IMR-90 (cell line): ENCODE measurements at regions not wholly inside any gene's neighbourhood (a gene's known extent, or its start where the extent isn't known, plus 50 kb on each side); places are given as distances from the start of the nearest gene placed in this dataset.

Source experiments
- ATAC-seq: fragments of 200-7000 bp; cut with Tn5 transposase; 2 replicates; pipeline ENCODE4 v1.9.1; 2020; ENCODE audit warnings: low read depth, mild to moderate bottlenecking, moderate library complexity
- BruUV-seq: library from RNA; stranded (reverse); fragments of 400-500 nt; replicated peaks from 2 replicates; lab custom pipeline; 2021; lab: Mats Ljungman, UMichigan
- CTCF ChIA-PET: fragments of 300-600 bp; formaldehyde crosslinking; extraction: SDS; loops from one replicate; lab custom pipeline; 2021; ENCODE audit warnings: antibody characterized with exemption; lab: Yijun Ruan, JAX
- POLR2A ChIA-PET: fragments of 300-600 bp; sonication (Branson Sonifier 250); formaldehyde crosslinking; loops from one replicate; lab custom pipeline; 2022; ENCODE audit warnings: antibody characterized with exemption; ENCODE audit not compliant: unreplicated experiment; lab: Charles Lee
- DNase-seq: peaks from one replicate; pipeline ENCODE4 v3.0.0; 2013
- H2AFZ ChIP-seq: replicated peaks from 2 replicates; pipeline ENCODE3; 2013; ENCODE audit warnings: low read length, mild to moderate bottlenecking; ENCODE audit not compliant: poor library complexity
- H2AK5ac ChIP-seq: 2 replicates; pipeline ENCODE4 v1.6.1; 2013; ENCODE audit warnings: low read depth, low read length, inconsistent platforms
- H2AK9ac ChIP-seq: replicated peaks from 2 replicates; pipeline ENCODE3; 2013; ENCODE audit warnings: mild to moderate bottlenecking, low read depth, low read length, moderate library complexity; ENCODE audit not compliant: poor library complexity
- H2BK120ac ChIP-seq: 2 replicates; pipeline ENCODE4 v1.6.1; 2013; ENCODE audit warnings: low read depth, low read length, inconsistent platforms
- H2BK15ac ChIP-seq: 3 replicates; pipeline ENCODE4 v1.6.1; 2013; ENCODE audit warnings: low read depth, low read length, inconsistent platforms
- H2BK20ac ChIP-seq: 2 replicates; pipeline ENCODE4 v1.6.1; 2013; ENCODE audit warnings: low read depth, mild to moderate bottlenecking, inconsistent platforms, low read length, moderate library complexity
- H2BK5ac ChIP-seq: 2 replicates; pipeline ENCODE4 v1.6.1; 2013; ENCODE audit warnings: mild to moderate bottlenecking, low read depth, low read length, inconsistent platforms; ENCODE audit not compliant: poor library complexity, severe bottlenecking
- H3K14ac ChIP-seq: replicated peaks from 2 replicates; pipeline ENCODE4 v1.6.1; 2013; ENCODE audit warnings: low read depth, low read length, inconsistent platforms
- H3K18ac ChIP-seq: 2 replicates; pipeline ENCODE4 v1.6.1; 2013; ENCODE audit warnings: low read depth, low read length, control low read depth
- H3K23ac ChIP-seq: 2 replicates; pipeline ENCODE4 v1.6.1; 2013; ENCODE audit warnings: low read depth, low read length, inconsistent platforms
- H3K27ac ChIP-seq: 2 replicates; pipeline ENCODE4 v1.5.1; 2013; ENCODE audit warnings: mild to moderate bottlenecking, control low read depth, low read length; ENCODE audit not compliant: insufficient read depth
- H3K27me3 ChIP-seq: 2 replicates; pipeline ENCODE4 v1.6.1; 2013; ENCODE audit warnings: low read length; ENCODE audit not compliant: control insufficient read depth, insufficient read depth
- H3K36me3 ChIP-seq: 2 replicates; pipeline ENCODE4 v1.6.1; 2013; ENCODE audit warnings: low read length, mixed read lengths; ENCODE audit not compliant: control insufficient read depth, insufficient read depth
- H3K4ac ChIP-seq: 2 replicates; pipeline ENCODE4 v1.6.1; 2013; ENCODE audit warnings: low read depth, low read length, inconsistent platforms
- H3K4me1 ChIP-seq: 2 replicates; pipeline ENCODE4 v1.6.1; 2013; ENCODE audit warnings: low read length, mixed read lengths; ENCODE audit not compliant: control insufficient read depth, insufficient read depth
- H3K4me2 ChIP-seq: 2 replicates; pipeline ENCODE4 v1.6.1; 2013; ENCODE audit warnings: low read depth, mild to moderate bottlenecking, control low read depth, low read length, moderate library complexity
- H3K4me3 ChIP-seq: 2 replicates; pipeline ENCODE4 v1.5.1; 2013; ENCODE audit warnings: low read depth, mild to moderate bottlenecking, control low read depth, low read length, moderate library complexity; ENCODE audit not compliant: insufficient read depth
- H3K56ac ChIP-seq: 2 replicates; pipeline ENCODE4 v1.6.1; 2013; ENCODE audit warnings: low read length, inconsistent platforms; ENCODE audit not compliant: insufficient read depth; ENCODE audit errors: extremely low read depth
- H3K79me1 ChIP-seq, 2 experiments: 2 replicates each; pipeline ENCODE4 v1.6.1; 2013; ENCODE audit warnings: low read length in 2 of 2, inconsistent platforms in 1 of 2, low read depth in 1 of 2
- H3K9ac ChIP-seq: 2 replicates; pipeline ENCODE4 v1.6.1; 2013; ENCODE audit warnings: low read depth, low read length, control low read depth
- H3K9me1 ChIP-seq: 2 replicates; pipeline ENCODE4 v1.6.1; 2013; ENCODE audit warnings: low read length, inconsistent platforms; ENCODE audit not compliant: insufficient read depth
- H3K9me3 ChIP-seq: 2 replicates; pipeline ENCODE4 v1.6.1; 2013; ENCODE audit warnings: low read length; ENCODE audit not compliant: control insufficient read depth, insufficient read depth
- H4K20me1 ChIP-seq: 2 replicates; pipeline ENCODE4 v1.6.1; 2013; ENCODE audit warnings: low read length, inconsistent platforms; ENCODE audit not compliant: insufficient read depth
- H4K5ac ChIP-seq: 2 replicates; pipeline ENCODE4 v1.6.1; 2013; ENCODE audit warnings: mild to moderate bottlenecking, low read depth, low read length, control low read depth
- H4K8ac ChIP-seq, 2 experiments: 2 replicates each; pipeline ENCODE4 v1.6.1; 2013; ENCODE audit warnings: low read depth in 2 of 2, low read length in 2 of 2, control low read depth in 1 of 2, inconsistent platforms in 1 of 2
- H4K91ac ChIP-seq: 2 replicates; pipeline ENCODE4 v1.6.1; 2013; ENCODE audit warnings: low read depth, low read length, inconsistent platforms; ENCODE audit not compliant: insufficient read depth
- BHLHE40 ChIP-seq: fragments of 150-350 bp; IDR thresholded peaks from 2 replicates; pipeline ENCODE4 v1.6.1; 2016; ENCODE audit warnings: mild to moderate bottlenecking, low read depth, low read length
- CEBPB ChIP-seq: IDR thresholded peaks from 2 replicates; pipeline ENCODE4 v1.6.1; 2012; ENCODE audit warnings: low read depth, low read length, improper control_type of control experiment
- CHD1 ChIP-seq: IDR thresholded peaks from 2 replicates; pipeline ENCODE4 v1.6.1; 2012; ENCODE audit warnings: low read depth, low read length, improper control_type of control experiment
- CTCF ChIP-seq: conservative IDR thresholded peaks from 2 replicates; pipeline ENCODE4 v1.5.1; 2012; ENCODE audit warnings: mild to moderate bottlenecking, low read depth, low read length, improper control_type of control experiment
- FOS ChIP-seq: fragments of 150-350 bp; IDR thresholded peaks from 2 replicates; pipeline ENCODE4 v1.6.1; 2016; ENCODE audit warnings: low read depth, low read length
- MAFK ChIP-seq: IDR thresholded peaks from 2 replicates; pipeline ENCODE4 v1.6.1; 2012; ENCODE audit warnings: low read depth, low read length, improper control_type of control experiment
- MAZ ChIP-seq: IDR thresholded peaks from 2 replicates; pipeline ENCODE4 v1.6.1; 2012; ENCODE audit warnings: low read depth, mild to moderate bottlenecking, low read length, improper control_type of control experiment, moderate library complexity, borderline replicate concordance
- MXI1 ChIP-seq: IDR thresholded peaks from 2 replicates; pipeline ENCODE4 v1.6.1; 2012; ENCODE audit warnings: low read depth, mild to moderate bottlenecking, low read length, moderate library complexity, borderline replicate concordance
- NFE2L2 ChIP-seq: fragments of 150-350 bp; IDR thresholded peaks from 2 replicates; pipeline ENCODE4 v1.6.1; 2016; ENCODE audit warnings: low read depth, mild to moderate bottlenecking, low read length
- POLR2A ChIP-seq: IDR thresholded peaks from 2 replicates; pipeline ENCODE4 v1.6.1; 2012; ENCODE audit warnings: mild to moderate bottlenecking, low read depth, low read length
- RAD21 ChIP-seq: IDR thresholded peaks from 2 replicates; pipeline ENCODE4 v1.6.1; 2012; ENCODE audit warnings: low read length, improper control_type of control experiment
- RCOR1 ChIP-seq: IDR thresholded peaks from 2 replicates; pipeline ENCODE4 v1.6.1; 2012; ENCODE audit warnings: mild to moderate bottlenecking, low read length, improper control_type of control experiment; ENCODE audit not compliant: insufficient replicate concordance
- RFX5 ChIP-seq: IDR thresholded peaks from 2 replicates; pipeline ENCODE4 v1.8.0; 2012; ENCODE audit warnings: low read depth, mild to moderate bottlenecking, low read length, moderate library complexity
- SMC3 ChIP-seq: fragments of 150-350 bp; IDR thresholded peaks from 2 replicates; pipeline ENCODE4 v1.6.1; 2016; ENCODE audit warnings: low read depth, mild to moderate bottlenecking, antibody characterized with exemption, low read length, moderate library complexity
- USF2 ChIP-seq: fragments of 150-350 bp; IDR thresholded peaks from 2 replicates; pipeline ENCODE4 v1.6.1; 2017; ENCODE audit warnings: mild to moderate bottlenecking, antibody characterized with exemption, low read length, low read depth
- WGBS, 2 experiments: methylation state at CpG; one replicate each; pipeline versions ENCODE4 v1.1.5 to v1.1.7; 2013; ENCODE audit warnings: missing lambda C conversion rate in 2 of 2; ENCODE audit not compliant: insufficient read length in 1 of 2; ENCODE audit errors: extremely low coverage in 2 of 2; 5-methylcytosine and 5-hydroxymethylcytosine counted together
- dilution Hi-C: fragments of 300-500 bp; cut with HindIII; formaldehyde crosslinking; loops from one replicate; pipeline ENCODE4 v1.14.3; 2018; ENCODE audit warnings: low sequenced_read_pairs; ENCODE audit not compliant: unreplicated experiment
- in situ Hi-C: fragments of 300-500 bp; cut with MboI; formaldehyde crosslinking; loops from 3 replicates; pipeline ENCODE4 v1.14.3; 2019; ENCODE audit warnings: low sequenced_read_pairs, inconsistent platforms, mixed read lengths
- intact Hi-C: fragments of 100-400 bp; cut with micrococcal nuclease; formaldehyde crosslinking; loops from 2 replicates; pipeline ENCODE4 v1.10.0; 2022
- TF ChIP-seq, protein P1 (sequence below): fragments of 150-350 bp; IDR thresholded peaks from 2 replicates; pipeline ENCODE4 v1.6.1; 2016; ENCODE audit warnings: low read depth, mild to moderate bottlenecking, low read length, moderate library complexity, borderline replicate concordance

DNA sequence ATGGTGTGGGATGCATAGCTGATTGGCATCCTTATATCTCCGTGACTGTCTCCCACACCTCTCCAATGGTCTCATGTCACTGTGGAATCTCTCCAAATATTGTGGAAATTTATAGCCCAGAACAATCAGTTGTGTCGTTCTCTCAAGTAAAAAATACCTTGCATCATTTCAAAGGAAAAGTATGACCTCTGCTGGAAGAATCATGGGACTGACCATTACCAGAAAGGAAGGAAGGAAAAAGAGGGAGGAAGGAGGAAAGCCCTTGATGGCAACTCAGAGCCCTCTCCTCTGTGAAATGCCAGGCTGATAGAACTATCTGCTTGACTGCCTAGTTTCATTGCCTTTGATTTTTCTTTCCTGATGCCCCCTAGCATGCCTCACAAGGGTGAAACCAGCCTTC is 76.3 kb downstream of the FOXI2 start:
- H2BK20ac ChIP-seq, result no peak overlapping the region
- H3K79me1 ChIP-seq, result no peaks in the 10 kb centered on the region
- DNase-seq, result no peak
- H3K9me3 ChIP-seq, result peaks cover 4% of the 10 kb centered on the region; the same call in 1 of the 2 replicates
- CTCF ChIA-PET, result no interaction called here
- no peak overlapping the region for H2BK15ac ChIP-seq
- no peak overlapping the region for H2AK5ac ChIP-seq
- WGBS, 2 experiments, result 20% methylated on average over 1 of the region's 2 CpGs; no CpG with 5 or more reads in 1 of the 2 experiments
- no peak overlapping the region for H3K9ac ChIP-seq
- H4K20me1 ChIP-seq, result no peaks in the 10 kb centered on the region
- ATAC-seq, result no peak
- POLR2A ChIA-PET, result no interaction called here
- H3K4me1 ChIP-seq, result no peaks in the 10 kb centered on the region
- dilution Hi-C loops, result no loop called here
- H2BK120ac ChIP-seq, result no peak overlapping the region
- no peak overlapping the region for H4K91ac ChIP-seq
- H3K56ac ChIP-seq, result no peak overlapping the region
- H4K8ac ChIP-seq, result no peak overlapping the region
- no peak overlapping the region for H3K27ac ChIP-seq
- in situ Hi-C loops, result no loop called here
- H3K4me3 ChIP-seq, result no peak overlapping the region
- H2AFZ ChIP-seq, result no peak overlapping the region
- H2BK5ac ChIP-seq, result no peak overlapping the region
- intact Hi-C loops, result no loop called here
- H3K14ac ChIP-seq, result no peak overlapping the region
- no peaks in the 10 kb centered on the region for H3K36me3 ChIP-seq
- no peak overlapping the region for H3K4me2 ChIP-seq
- no peak overlapping the region for H3K23ac ChIP-seq
- H2AK9ac ChIP-seq, result no peak overlapping the region
- H3K9me1 ChIP-seq, result no peaks in the 10 kb centered on the region
- no peak overlapping the region for H3K18ac ChIP-seq
- BruUV-seq, result no TSS peak
- no peak for TF ChIP-seq BHLHE40
- no peak for TF ChIP-seq CHD1
- no peak for TF ChIP-seq MAFK
- TF ChIP-seq NFE2L2, result no peak
- no peak for TF ChIP-seq RFX5
- no peak for TF ChIP-seq CEBPB
- TF ChIP-seq FOS, result no peak
- TF ChIP-seq USF2, result no peak
- TF ChIP-seq, protein P1, sequence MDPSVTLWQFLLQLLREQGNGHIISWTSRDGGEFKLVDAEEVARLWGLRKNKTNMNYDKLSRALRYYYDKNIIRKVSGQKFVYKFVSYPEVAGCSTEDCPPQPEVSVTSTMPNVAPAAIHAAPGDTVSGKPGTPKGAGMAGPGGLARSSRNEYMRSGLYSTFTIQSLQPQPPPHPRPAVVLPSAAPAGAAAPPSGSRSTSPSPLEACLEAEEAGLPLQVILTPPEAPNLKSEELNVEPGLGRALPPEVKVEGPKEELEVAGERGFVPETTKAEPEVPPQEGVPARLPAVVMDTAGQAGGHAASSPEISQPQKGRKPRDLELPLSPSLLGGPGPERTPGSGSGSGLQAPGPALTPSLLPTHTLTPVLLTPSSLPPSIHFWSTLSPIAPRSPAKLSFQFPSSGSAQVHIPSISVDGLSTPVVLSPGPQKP, result no peak
- TF ChIP-seq RCOR1, result no peak
- no peak for TF ChIP-seq POLR2A
- no peak for TF ChIP-seq CTCF
- TF ChIP-seq MXI1, result no peak
- TF ChIP-seq MAZ, result no peak
- TF ChIP-seq RAD21, result no peak
- TF ChIP-seq SMC3, result no peak
- H4K5ac ChIP-seq, result no peak overlapping the region
- no peaks in the 10 kb centered on the region for H3K27me3 ChIP-seq
- no peak overlapping the region for H3K4ac ChIP-seq
